HL-60 (cell line): ENCODE measurements at regions not wholly inside any gene's neighbourhood (a gene's known extent, or its start where the extent isn't known, plus 50 kb on each side); places are given as distances from the start of the nearest gene placed in this dataset.

Experiments
- DNase-seq, 2 experiments: peaks; one replicate each; pipeline ENCODE4 v3.0.0-alpha.2; 2010 to 2020; ENCODE audit warnings: low read depth in 1 of 2, low spot score in 1 of 2
- H3K27ac ChIP-seq: fragments of 250-450 bp; sonication (Bioruptor Pico); replicated peaks from 2 replicates; pipeline ENCODE4 v1.5.1; 2020; ENCODE audit warnings: mild to moderate bottlenecking, moderate library complexity
- H3K27me3 ChIP-seq: fragments of 250-450 bp; sonication (Bioruptor Pico); 2 replicates; pipeline ENCODE4 v1.5.1; 2021; ENCODE audit warnings: mild to moderate bottlenecking, moderate library complexity; ENCODE audit not compliant: insufficient read depth, poor library complexity, severe bottlenecking
- H3K4me3 ChIP-seq: replicated peaks from 2 replicates; pipeline ENCODE4 v1.5.1; 2011; ENCODE audit warnings: mild to moderate bottlenecking, control low read depth, low read length; ENCODE audit not compliant: insufficient read depth
- GABPA ChIP-seq: IDR thresholded peaks from 2 replicates; pipeline ENCODE4 v1.6.1; 2012; ENCODE audit warnings: low read depth
- POLR2AphosphoS5 ChIP-seq: IDR thresholded peaks from 2 replicates; pipeline ENCODE4 v1.6.1; 2012; ENCODE audit warnings: low read depth
- SPI1 ChIP-seq: IDR thresholded peaks from 2 replicates; pipeline ENCODE4 v1.6.1; 2012; ENCODE audit warnings: low read depth, mild to moderate bottlenecking, borderline replicate concordance
- TF ChIP-seq, protein P1 (sequence below): IDR thresholded peaks from one replicate; pipeline ENCODE4 v1.5.1; 2011; ENCODE audit warnings: low read length, control low read depth, inconsistent platforms; ENCODE audit not compliant: insufficient read depth
- TF ChIP-seq, protein P2 (sequence below): IDR thresholded peaks from 2 replicates; pipeline ENCODE4 v1.6.1; 2012; ENCODE audit warnings: low read depth; ENCODE audit not compliant: insufficient replicate concordance

DNA sequence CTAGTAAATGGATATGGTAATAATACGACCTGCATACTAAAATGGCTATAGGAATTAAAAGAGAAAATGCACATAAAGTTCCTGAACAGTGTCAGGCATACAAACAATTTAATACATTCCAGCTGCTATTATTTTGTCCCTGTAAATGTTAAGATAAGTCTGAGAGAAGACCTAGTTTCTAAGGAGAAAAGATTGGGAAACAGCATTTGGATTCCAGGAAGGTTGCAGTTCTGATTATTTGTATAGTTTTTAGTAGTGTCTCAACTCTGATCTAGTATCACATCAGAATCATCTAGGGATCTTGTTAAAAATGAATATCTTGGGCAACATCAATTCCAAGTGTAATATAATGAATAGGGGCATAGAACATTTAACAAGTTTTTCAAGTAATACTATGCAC is 905.7 kb downstream of the NSUN3 start:
- Histone ChIP-seq H3K27me3 (no peaks in the 10 kb centered on the region), H3K4me3 (no peak overlapping the region), H3K27ac (no peak overlapping the region)
- TF ChIP-seq POLR2AphosphoS5 (no peak), SPI1 (no peak), GABPA (no peak)
- TF ChIP-seq, protein P1, sequence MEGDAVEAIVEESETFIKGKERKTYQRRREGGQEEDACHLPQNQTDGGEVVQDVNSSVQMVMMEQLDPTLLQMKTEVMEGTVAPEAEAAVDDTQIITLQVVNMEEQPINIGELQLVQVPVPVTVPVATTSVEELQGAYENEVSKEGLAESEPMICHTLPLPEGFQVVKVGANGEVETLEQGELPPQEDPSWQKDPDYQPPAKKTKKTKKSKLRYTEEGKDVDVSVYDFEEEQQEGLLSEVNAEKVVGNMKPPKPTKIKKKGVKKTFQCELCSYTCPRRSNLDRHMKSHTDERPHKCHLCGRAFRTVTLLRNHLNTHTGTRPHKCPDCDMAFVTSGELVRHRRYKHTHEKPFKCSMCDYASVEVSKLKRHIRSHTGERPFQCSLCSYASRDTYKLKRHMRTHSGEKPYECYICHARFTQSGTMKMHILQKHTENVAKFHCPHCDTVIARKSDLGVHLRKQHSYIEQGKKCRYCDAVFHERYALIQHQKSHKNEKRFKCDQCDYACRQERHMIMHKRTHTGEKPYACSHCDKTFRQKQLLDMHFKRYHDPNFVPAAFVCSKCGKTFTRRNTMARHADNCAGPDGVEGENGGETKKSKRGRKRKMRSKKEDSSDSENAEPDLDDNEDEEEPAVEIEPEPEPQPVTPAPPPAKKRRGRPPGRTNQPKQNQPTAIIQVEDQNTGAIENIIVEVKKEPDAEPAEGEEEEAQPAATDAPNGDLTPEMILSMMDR = no peak
- TF ChIP-seq, protein P2, sequence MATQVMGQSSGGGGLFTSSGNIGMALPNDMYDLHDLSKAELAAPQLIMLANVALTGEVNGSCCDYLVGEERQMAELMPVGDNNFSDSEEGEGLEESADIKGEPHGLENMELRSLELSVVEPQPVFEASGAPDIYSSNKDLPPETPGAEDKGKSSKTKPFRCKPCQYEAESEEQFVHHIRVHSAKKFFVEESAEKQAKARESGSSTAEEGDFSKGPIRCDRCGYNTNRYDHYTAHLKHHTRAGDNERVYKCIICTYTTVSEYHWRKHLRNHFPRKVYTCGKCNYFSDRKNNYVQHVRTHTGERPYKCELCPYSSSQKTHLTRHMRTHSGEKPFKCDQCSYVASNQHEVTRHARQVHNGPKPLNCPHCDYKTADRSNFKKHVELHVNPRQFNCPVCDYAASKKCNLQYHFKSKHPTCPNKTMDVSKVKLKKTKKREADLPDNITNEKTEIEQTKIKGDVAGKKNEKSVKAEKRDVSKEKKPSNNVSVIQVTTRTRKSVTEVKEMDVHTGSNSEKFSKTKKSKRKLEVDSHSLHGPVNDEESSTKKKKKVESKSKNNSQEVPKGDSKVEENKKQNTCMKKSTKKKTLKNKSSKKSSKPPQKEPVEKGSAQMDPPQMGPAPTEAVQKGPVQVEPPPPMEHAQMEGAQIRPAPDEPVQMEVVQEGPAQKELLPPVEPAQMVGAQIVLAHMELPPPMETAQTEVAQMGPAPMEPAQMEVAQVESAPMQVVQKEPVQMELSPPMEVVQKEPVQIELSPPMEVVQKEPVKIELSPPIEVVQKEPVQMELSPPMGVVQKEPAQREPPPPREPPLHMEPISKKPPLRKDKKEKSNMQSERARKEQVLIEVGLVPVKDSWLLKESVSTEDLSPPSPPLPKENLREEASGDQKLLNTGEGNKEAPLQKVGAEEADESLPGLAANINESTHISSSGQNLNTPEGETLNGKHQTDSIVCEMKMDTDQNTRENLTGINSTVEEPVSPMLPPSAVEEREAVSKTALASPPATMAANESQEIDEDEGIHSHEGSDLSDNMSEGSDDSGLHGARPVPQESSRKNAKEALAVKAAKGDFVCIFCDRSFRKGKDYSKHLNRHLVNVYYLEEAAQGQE = no peak
- no peak for DNase-seq

DNA sequence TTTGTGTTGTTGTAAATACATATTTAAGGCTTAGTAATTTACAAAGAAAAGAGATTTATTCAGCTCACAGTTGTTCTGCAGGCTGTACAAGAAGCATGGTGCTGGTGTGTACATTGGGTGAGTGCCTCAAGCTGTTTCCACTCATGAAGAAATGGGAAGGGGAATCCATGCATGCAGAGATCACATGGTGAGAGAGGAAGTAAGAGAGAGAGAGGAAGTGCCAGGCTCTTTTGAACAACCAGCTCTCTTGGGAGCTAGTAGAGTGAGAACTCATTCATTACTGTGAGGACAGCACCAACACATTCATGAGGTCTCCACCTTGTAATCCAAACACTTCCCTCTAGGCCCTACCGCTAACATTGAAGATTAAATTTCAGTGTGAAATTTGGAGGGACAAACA is 909.2 kb downstream of the NSUN3 start:
- TF ChIP-seq, protein P2 = no peak
- TF ChIP-seq SPI1 = peak; percentile 95

DNA sequence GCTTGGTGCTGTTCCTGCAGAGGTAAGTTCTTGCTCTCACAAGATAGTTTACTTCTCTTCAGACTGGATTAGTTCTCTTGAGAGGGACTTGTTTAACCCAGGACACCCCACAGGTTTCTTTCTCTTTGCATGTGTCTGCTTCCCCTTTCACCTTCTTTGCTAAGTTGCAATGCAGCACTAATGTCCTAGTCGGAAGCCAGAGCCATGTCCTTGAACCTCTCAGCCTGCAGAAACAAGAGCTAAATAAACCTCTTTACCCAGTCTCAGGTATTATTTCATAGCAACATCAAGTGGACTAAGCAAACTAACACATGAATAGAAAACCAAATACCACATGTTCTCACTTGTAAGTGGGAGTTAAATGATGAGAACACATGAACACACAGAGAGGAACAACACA is 915.2 kb downstream of the NSUN3 start:
- no peak for DNase-seq
- H3K4me3 ChIP-seq = no peak overlapping the region
- no peak overlapping the region for H3K27ac ChIP-seq
- TF ChIP-seq, protein P2 = no peak
- no peak for TF ChIP-seq POLR2AphosphoS5
- no peak for TF ChIP-seq GABPA
- TF ChIP-seq, protein P1 = no peak
- TF ChIP-seq SPI1 = no peak
- H3K27me3 ChIP-seq = no peaks in the 10 kb centered on the region

More for the DNA sequence above, 909.2 kb downstream of the NSUN3 start:
- no peak overlapping the region for H3K4me3 ChIP-seq
- H3K27ac ChIP-seq = no peak overlapping the region
- peak in 1 of 2 experiments; percentile 41 for DNase-seq
- H3K27me3 ChIP-seq = no peaks in the 10 kb centered on the region

DNA sequence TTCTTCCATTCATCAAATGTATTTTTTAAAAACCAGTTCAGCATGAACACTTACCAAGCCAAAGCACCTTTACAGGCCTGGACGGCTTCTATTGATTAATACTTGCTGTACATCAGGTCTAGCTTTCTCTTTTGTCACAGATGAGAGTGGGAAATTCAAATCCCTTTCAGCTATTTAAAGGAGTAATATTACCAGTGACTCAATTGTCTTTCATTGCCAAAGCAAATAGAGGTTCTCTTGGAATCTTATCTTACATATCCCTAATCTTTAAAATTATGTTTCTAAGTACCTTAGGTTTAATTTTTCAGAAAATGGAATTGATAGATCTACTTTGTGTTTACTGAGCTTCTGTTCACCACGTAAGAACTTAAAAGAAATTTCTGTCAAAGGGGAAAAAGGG is 922.9 kb downstream of the NSUN3 start:
- TF ChIP-seq, protein P2 = no peak
- TF ChIP-seq POLR2AphosphoS5 = no peak
- TF ChIP-seq, protein P1 = no peak
- no peak for TF ChIP-seq GABPA
- TF ChIP-seq SPI1 = no peak
- H3K4me3 ChIP-seq = no peak overlapping the region
- no peak overlapping the region for H3K27ac ChIP-seq
- no peak for DNase-seq
- no peaks in the 10 kb centered on the region for H3K27me3 ChIP-seq
